B cell (primary cell): ENCODE measurements at regions not wholly inside any gene's neighbourhood (a gene's known extent, or its start where the extent isn't known, plus 50 kb on each side); places are given as distances from the start of the nearest gene placed in this dataset.

Experiments
- ATAC-seq: fragments of 200-7000 bp; cut with Tn5 transposase; one replicate; pipeline ENCODE4 v1.10.0; 2021; ENCODE audit warnings: low read depth, mild to moderate bottlenecking, moderate number of reproducible peaks, moderate library complexity
- CTCF ChIA-PET: fragments of 350-600 bp; sonication (Branson Sonifier 250); formaldehyde crosslinking; loops from one replicate; lab custom pipeline; 2021; ENCODE audit warnings: antibody characterized with exemption, inconsistent platforms; lab: Charles Lee
- POLR2A ChIA-PET: fragments of 350-600 bp; sonication (Branson Sonifier 250); formaldehyde crosslinking; loops from one replicate; lab custom pipeline; 2021; ENCODE audit warnings: antibody characterized with exemption; lab: Charles Lee
- DNase-seq: peaks from one replicate; pipeline ENCODE4 v3.0.0; 2013
- H2AFZ ChIP-seq: 2 replicates; pipeline ENCODE4 v1.6.1; 2012; ENCODE audit warnings: mild to moderate bottlenecking, low read depth, low read length; ENCODE audit not compliant: insufficient read depth, poor library complexity, severe bottlenecking
- H3K27ac ChIP-seq, 2 donors: 1 replicate in 1 of 2; 2 replicates in 1 of 2; pipeline ENCODE4 v1.5.1; 2012 to 2013; ENCODE audit warnings: low read length in 2 of 2, mild to moderate bottlenecking in 2 of 2, moderate library complexity in 1 of 2
- H3K27me3 ChIP-seq, 4 experiments: fragments of 200-600 bp in 1 of 4; sonication (generic) in 1 of 4; replicated peaks in 1 of 4; 1 replicate in 2 of 4; 2 replicates in 2 of 4; pipeline versions ENCODE4 v1.6.1 to v1.7.0; 2013 to 2016; ENCODE audit warnings: low read length in 3 of 4, mild to moderate bottlenecking in 2 of 4, mixed read lengths in 1 of 4, moderate library complexity in 1 of 4; ENCODE audit not compliant: insufficient read depth in 4 of 4, control insufficient read depth in 3 of 4; ENCODE audit errors: control extremely low read depth in 1 of 4
- H3K36me3 ChIP-seq, 2 experiments: replicated peaks in 1 of 2; 1 replicate in 1 of 2; 2 replicates in 1 of 2; pipeline versions ENCODE4 v1.6.1 to v1.7.1; 2013; ENCODE audit warnings: low read length in 1 of 2; ENCODE audit not compliant: insufficient read depth in 2 of 2, control insufficient read depth in 1 of 2; ENCODE audit errors: control extremely low read depth in 1 of 2, extremely low read depth in 1 of 2
- H3K4me1 ChIP-seq, 2 donors: fragments of 200-600 bp in 1 of 2; sonication (generic) in 1 of 2; 1 replicate in 1 of 2; 2 replicates in 1 of 2; pipeline versions ENCODE4 v1.5.1 to v1.6.1; 2013 to 2017; ENCODE audit warnings: low read length in 2 of 2; ENCODE audit not compliant: control insufficient read depth in 2 of 2, insufficient read depth in 2 of 2
- H3K4me2 ChIP-seq: replicated peaks from 2 replicates; pipeline ENCODE3; 2012; ENCODE audit warnings: mild to moderate bottlenecking, low read depth, low read length; ENCODE audit not compliant: poor library complexity, severe bottlenecking
- H3K4me3 ChIP-seq, 5 experiments: fragments of 200-600 bp in 1 of 5; sonication (generic) in 1 of 5; 1 replicate in 3 of 5; 2 replicates in 2 of 5; pipeline versions ENCODE4 v1.5.1 to v1.7.0; 2011 to 2016; ENCODE audit warnings: low read length in 4 of 5, mild to moderate bottlenecking in 4 of 5, low read depth in 2 of 5, control low read depth in 1 of 5, moderate library complexity in 1 of 5; ENCODE audit not compliant: insufficient read depth in 1 of 5; ENCODE audit errors: control extremely low read depth in 1 of 5, extremely low read depth in 1 of 5
- H3K79me2 ChIP-seq: fragments of 200-600 bp; sonication (generic); one replicate; pipeline ENCODE4 v1.6.0; 2016; ENCODE audit warnings: low read length; ENCODE audit not compliant: control insufficient read depth, insufficient read depth
- H3K9ac ChIP-seq: fragments of 200-600 bp; sonication (generic); 2 replicates; pipeline ENCODE4 v1.6.1; 2017; ENCODE audit warnings: mild to moderate bottlenecking, low read length, moderate library complexity
- H3K9me3 ChIP-seq, 3 donors: one replicate each; pipeline versions ENCODE4 v1.6.1 to v1.7.1; 2013; ENCODE audit warnings: low read length in 2 of 3; ENCODE audit not compliant: control insufficient read depth in 2 of 3, insufficient read depth in 1 of 3; ENCODE audit errors: control extremely low read depth in 1 of 3
- H4K20me1 ChIP-seq: 2 replicates; pipeline ENCODE4 v1.6.0; 2012; ENCODE audit warnings: mild to moderate bottlenecking, low read length; ENCODE audit not compliant: insufficient read depth, control insufficient read depth, poor library complexity, severe bottlenecking
- H3K27ac Mint-ChIP-seq: one replicate; pipeline ENCODE4 v1.8.0; 2021; ENCODE audit warnings: mixed read lengths
- H3K27me3 Mint-ChIP-seq: one replicate; pipeline ENCODE4 v1.8.0; 2021; ENCODE audit warnings: mixed read lengths
- H3K4me1 Mint-ChIP-seq: one replicate; pipeline ENCODE4 v1.8.0; 2021; ENCODE audit warnings: mixed read lengths
- H3K4me3 Mint-ChIP-seq: one replicate; pipeline ENCODE4 v1.8.0; 2021; ENCODE audit warnings: mixed read lengths
- H3K9me3 Mint-ChIP-seq: one replicate; pipeline ENCODE4 v1.8.0; 2022; ENCODE audit warnings: mixed read lengths; ENCODE audit not compliant: insufficient read depth
- CTCF ChIP-seq: fragments of 200-600 bp; IDR thresholded peaks from one replicate; pipeline ENCODE4 v1.8.0; 2022; ENCODE audit warnings: antibody characterized with exemption, mild to moderate bottlenecking
- EZH2 ChIP-seq: IDR thresholded peaks from 2 replicates; pipeline ENCODE4 v1.6.1; 2012; ENCODE audit warnings: borderline replicate concordance, low read depth, mild to moderate bottlenecking, moderate library complexity, low read length; ENCODE audit not compliant: insufficient read depth, poor library complexity, severe bottlenecking
- WGBS: methylation state at CpG from one replicate; pipeline ENCODE4 v1.1.5; 2013; ENCODE audit warnings: missing lambda C conversion rate; ENCODE audit not compliant: insufficient coverage; 5-methylcytosine and 5-hydroxymethylcytosine counted together
- intact Hi-C: fragments of 100-400 bp; cut with micrococcal nuclease; formaldehyde crosslinking; loops from one replicate; pipeline ENCODE4 v1.10.0; 2022

GRCh38 chr3:25355998-25356397 is 72.1 kb upstream of the RARB start:
- Histone ChIP-seq H3K79me2 (no peaks in the 10 kb centered on the region), H3K9me3 (no peaks in the 10 kb centered on the region), H3K9ac (no peak overlapping the region), H3K4me2 (no peak overlapping the region), H3K27ac (no peak overlapping the region), H4K20me1 (no peaks in the 10 kb centered on the region), H3K4me3 (no peak overlapping the region), H3K4me1 (no peaks in the 10 kb centered on the region), H3K27me3 (no peaks in the 10 kb centered on the region), H3K36me3 (no peaks in the 10 kb centered on the region), H2AFZ (no peak overlapping the region)
- Mint-ChIP-seq H3K27ac (no peak overlapping the region), H3K9me3 (peaks cover 3% of the 10 kb centered on the region), H3K4me3 (no peak overlapping the region), H3K27me3 (no peaks in the 10 kb centered on the region), H3K4me1 (no peaks in the 10 kb centered on the region)
- TF ChIP-seq EZH2 = no peak
- no peak for TF ChIP-seq CTCF
- intact Hi-C loops = no loop called here
- DNase-seq (no peak), ATAC-seq (no peak)
- ChIA-PET CTCF (no interaction called here), POLR2A (no interaction called here)
- no CpG with 5 or more reads among the region's 3 CpGs for WGBS

- WGBS = 83% methylated on average over 7 of the region's 7 CpGs
- H2AFZ ChIP-seq = no peak overlapping the region
- peaks cover 0 to 7% (median 0%) of the 10 kb centered on the region in 3 donors for H3K9me3 ChIP-seq
- no peaks in the 10 kb centered on the region for H3K4me1 ChIP-seq
- ChIA-PET POLR2A (no interaction called here), CTCF (no interaction called here)
- ATAC-seq (no peak), DNase-seq (no peak)
- Mint-ChIP-seq H3K9me3 (peaks cover 2% of the 10 kb centered on the region), H3K4me3 (no peak overlapping the region), H3K27me3 (no peaks in the 10 kb centered on the region), H3K27ac (no peak overlapping the region), H3K4me1 (no peaks in the 10 kb centered on the region)
- no peaks in the 10 kb centered on the region for H3K79me2 ChIP-seq
- no peak overlapping the region for H3K27ac ChIP-seq
- H3K4me2 ChIP-seq = no peak overlapping the region
- no peak overlapping the region for H3K9ac ChIP-seq
- H4K20me1 ChIP-seq = no peaks in the 10 kb centered on the region
- H3K36me3 ChIP-seq = no peaks in the 10 kb centered on the region
- intact Hi-C loops = no loop called here
- no peak overlapping the region for H3K4me3 ChIP-seq
- H3K27me3 ChIP-seq = no peaks in the 10 kb centered on the region
- TF ChIP-seq CTCF (no peak), EZH2 (no peak)
These were observed 65.9 kb upstream of the RARB start for GRCh38 chr3:25362118-25362517.
